Suprapubic skin (tissue), 4 donors: ENCODE measurements at regions not wholly inside any gene's neighbourhood (a gene's known extent, or its start where the extent isn't known, plus 50 kb on each side); places are given as distances from the start of the nearest gene placed in this dataset.

Experiments used
- DNase-seq, 2 donors: peaks; one replicate each; pipeline ENCODE4 v3.0.0-alpha.2; 2019; ENCODE audit warnings: low spot score in 2 of 2
- H3K27ac ChIP-seq: fragments of 200-600 bp; sonication (generic); one replicate; pipeline ENCODE4 v1.5.1; 2019
- H3K27me3 ChIP-seq: fragments of 200-600 bp; sonication (generic); one replicate; pipeline ENCODE4 v1.5.1; 2019
- H3K36me3 ChIP-seq: fragments of 200-600 bp; sonication (generic); one replicate; pipeline ENCODE4 v1.5.1; 2019
- H3K4me1 ChIP-seq: fragments of 200-600 bp; sonication (generic); one replicate; pipeline ENCODE4 v1.5.1; 2019
- H3K4me3 ChIP-seq: fragments of 200-600 bp; sonication (generic); one replicate; pipeline ENCODE4 v1.5.1; 2019; ENCODE audit warnings: mild to moderate bottlenecking
- H3K9me3 ChIP-seq: fragments of 200-600 bp; sonication (generic); one replicate; pipeline ENCODE4 v1.5.1; 2019
- EP300 ChIP-seq: sonication (generic); formaldehyde crosslinking; IDR thresholded peaks from one replicate; pipeline ENCODE4 v1.6.1; 2017; ENCODE audit warnings: antibody characterized with exemption
- POLR2A ChIP-seq, 2 donors: fragments of 450-650 bp; IDR thresholded peaks; one replicate each; pipeline ENCODE4 v1.6.1; 2017; ENCODE audit warnings: antibody characterized with exemption in 2 of 2, mild to moderate bottlenecking in 2 of 2, moderate library complexity in 2 of 2
- POLR2AphosphoS5 ChIP-seq, 3 donors: sonication (generic); formaldehyde crosslinking; IDR thresholded peaks; one replicate each; pipeline ENCODE4 v1.6.1; 2017; ENCODE audit warnings: antibody characterized with exemption in 3 of 3
- WGBS: methylation state at CpG from one replicate; pipeline ENCODE4 v1.1.5; 2018; 5-methylcytosine and 5-hydroxymethylcytosine counted together
- TF ChIP-seq, protein P1 (sequence below), 2 donors: fragments of 200-600 bp in 1 of 2; fragments of 450-650 bp in 1 of 2; sonication (generic) in 1 of 2; IDR thresholded peaks; one replicate each; pipeline ENCODE4 v1.5.1; 2016 to 2019; ENCODE audit warnings: antibody characterized with exemption in 2 of 2, mild to moderate bottlenecking in 1 of 2, moderate library complexity in 1 of 2

DNA sequence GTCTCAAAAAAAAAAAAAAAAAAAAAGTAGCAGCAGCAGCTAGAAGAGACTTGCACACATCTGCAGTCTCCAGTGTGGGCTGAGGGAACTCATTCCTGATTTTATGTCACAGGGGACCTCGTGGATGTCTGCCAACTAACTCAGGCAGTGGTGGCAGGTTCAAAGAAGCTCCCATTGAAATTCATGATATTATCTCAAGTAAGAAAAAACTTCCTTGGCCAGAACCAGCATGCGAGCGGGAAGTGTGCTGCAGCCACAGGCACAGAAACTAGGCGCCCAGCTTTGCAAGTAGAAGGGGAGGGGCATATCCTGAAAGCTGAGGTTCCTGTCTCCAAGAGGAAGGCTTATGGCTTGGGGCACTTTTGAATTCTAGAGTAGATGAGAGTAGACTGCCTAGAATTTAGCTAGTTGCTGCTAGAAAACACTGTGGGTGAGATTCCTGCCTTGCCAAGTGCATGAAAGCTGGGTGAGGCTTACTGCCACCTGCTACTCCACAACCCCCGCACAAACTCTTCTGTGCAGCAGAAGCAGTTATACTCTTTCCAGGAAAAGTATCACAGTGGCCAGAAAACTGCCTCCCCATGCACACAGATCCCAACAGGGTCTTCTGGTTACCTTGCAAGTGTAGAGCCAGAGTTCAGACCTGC is 603.8 kb upstream of the CA10 start:
- TF ChIP-seq POLR2A (IDR thresholded peaks at IDR 0.05) (no peak), POLR2AphosphoS5 (IDR thresholded peaks at IDR 0.05) (no peak), EP300 (no peak)
- TF ChIP-seq, protein P1, sequence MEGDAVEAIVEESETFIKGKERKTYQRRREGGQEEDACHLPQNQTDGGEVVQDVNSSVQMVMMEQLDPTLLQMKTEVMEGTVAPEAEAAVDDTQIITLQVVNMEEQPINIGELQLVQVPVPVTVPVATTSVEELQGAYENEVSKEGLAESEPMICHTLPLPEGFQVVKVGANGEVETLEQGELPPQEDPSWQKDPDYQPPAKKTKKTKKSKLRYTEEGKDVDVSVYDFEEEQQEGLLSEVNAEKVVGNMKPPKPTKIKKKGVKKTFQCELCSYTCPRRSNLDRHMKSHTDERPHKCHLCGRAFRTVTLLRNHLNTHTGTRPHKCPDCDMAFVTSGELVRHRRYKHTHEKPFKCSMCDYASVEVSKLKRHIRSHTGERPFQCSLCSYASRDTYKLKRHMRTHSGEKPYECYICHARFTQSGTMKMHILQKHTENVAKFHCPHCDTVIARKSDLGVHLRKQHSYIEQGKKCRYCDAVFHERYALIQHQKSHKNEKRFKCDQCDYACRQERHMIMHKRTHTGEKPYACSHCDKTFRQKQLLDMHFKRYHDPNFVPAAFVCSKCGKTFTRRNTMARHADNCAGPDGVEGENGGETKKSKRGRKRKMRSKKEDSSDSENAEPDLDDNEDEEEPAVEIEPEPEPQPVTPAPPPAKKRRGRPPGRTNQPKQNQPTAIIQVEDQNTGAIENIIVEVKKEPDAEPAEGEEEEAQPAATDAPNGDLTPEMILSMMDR (IDR thresholded peaks at IDR 0.05) = no peak
- H3K4me3 ChIP-seq = no peak overlapping the region
- no peaks in the 10 kb centered on the region for H3K27me3 ChIP-seq
- no peaks in the 10 kb centered on the region for H3K36me3 ChIP-seq
- no peaks in the 10 kb centered on the region for H3K9me3 ChIP-seq
- no peak overlapping the region for H3K27ac ChIP-seq
- 38% methylated on average over 5 of the region's 5 CpGs for WGBS
- DNase-seq = no peak
- H3K4me1 ChIP-seq = no peaks in the 10 kb centered on the region

DNA sequence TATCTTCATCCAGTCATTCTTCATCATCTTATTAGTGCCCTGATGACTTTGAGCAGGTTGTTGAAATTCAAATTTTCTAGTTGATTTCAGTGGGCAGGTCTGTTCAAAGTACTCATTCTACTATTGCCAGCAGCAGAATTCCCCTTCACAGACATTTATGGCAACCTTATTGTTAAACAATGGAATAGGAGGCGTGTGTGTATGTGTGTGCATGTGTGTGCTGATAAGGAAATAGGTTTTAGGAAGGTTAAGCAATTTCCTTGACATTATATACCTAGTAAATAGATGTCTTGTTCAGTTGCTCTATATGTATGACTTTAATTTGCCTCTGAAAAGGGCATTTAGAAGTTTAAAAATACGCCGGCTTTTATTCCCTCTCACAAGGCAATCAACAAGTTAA is 601.4 kb upstream of the CA10 start:
- H3K27ac ChIP-seq = no peak overlapping the region
- H3K4me1 ChIP-seq = no peaks in the 10 kb centered on the region
- TF ChIP-seq POLR2A (IDR thresholded peaks at IDR 0.05) (no peak), POLR2AphosphoS5 (IDR thresholded peaks at IDR 0.05) (no peak), EP300 (no peak)
- TF ChIP-seq, protein P1 (IDR thresholded peaks at IDR 0.05) = no peak
- H3K27me3 ChIP-seq = no peaks in the 10 kb centered on the region
- no peak for DNase-seq
- 77% methylated on average over 3 of the region's 3 CpGs for WGBS
- H3K4me3 ChIP-seq = no peak overlapping the region
- no peaks in the 10 kb centered on the region for H3K9me3 ChIP-seq
- H3K36me3 ChIP-seq = no peaks in the 10 kb centered on the region

DNA sequence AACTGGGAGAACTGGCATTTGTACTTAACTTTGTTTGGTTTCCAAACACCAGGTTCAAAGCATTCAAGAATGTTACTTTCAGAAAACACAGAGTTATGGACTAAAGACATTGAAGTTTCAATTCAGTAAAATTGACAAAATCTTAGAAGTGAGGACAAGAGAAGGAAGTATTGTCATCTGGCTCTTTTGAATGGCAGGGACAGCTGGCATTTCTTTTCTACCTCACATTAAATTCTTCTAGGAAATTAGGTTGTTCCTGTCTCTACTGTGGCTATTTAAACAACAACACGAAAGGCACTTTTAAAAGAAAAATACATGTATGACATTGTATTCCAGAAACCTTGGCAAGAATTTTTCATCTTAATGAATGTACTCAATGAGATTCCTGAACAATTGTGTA is 600.0 kb upstream of the CA10 start:
- TF ChIP-seq, protein P1 (IDR thresholded peaks at IDR 0.05) = no peak
- TF ChIP-seq POLR2AphosphoS5 (IDR thresholded peaks at IDR 0.05) = no peak
- no peak for TF ChIP-seq EP300
- H3K27me3 ChIP-seq = no peaks in the 10 kb centered on the region
- DNase-seq = no peak
- H3K4me3 ChIP-seq = no peak overlapping the region
- no peaks in the 10 kb centered on the region for H3K9me3 ChIP-seq
- H3K4me1 ChIP-seq = no peaks in the 10 kb centered on the region
- WGBS = 63% methylated on average over 1 of the region's 1 CpG
- no peak overlapping the region for H3K27ac ChIP-seq
- no peaks in the 10 kb centered on the region for H3K36me3 ChIP-seq

DNA sequence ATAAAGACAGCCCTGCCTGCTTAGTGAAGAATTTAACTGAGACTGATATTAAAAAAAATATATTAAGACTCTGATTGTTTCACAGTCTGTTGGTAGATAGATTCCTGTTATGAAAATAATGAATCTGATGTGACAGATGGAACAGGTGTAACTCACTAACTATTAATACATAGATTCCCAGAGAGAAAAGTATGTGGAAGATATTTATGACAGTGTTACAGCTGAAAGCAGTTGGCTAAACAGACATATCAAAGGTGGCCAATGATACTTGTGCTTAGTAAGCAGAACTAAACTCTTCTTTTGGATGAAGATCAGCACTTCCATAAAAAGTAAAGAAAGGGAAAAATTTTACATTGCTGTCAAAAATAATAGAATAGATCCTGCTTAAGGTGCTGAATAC is 598.2 kb upstream of the CA10 start:
- H3K4me3 ChIP-seq = no peak overlapping the region
- no peak for TF ChIP-seq POLR2AphosphoS5 (IDR thresholded peaks at IDR 0.05)
- TF ChIP-seq EP300 = no peak
- TF ChIP-seq, protein P1 (IDR thresholded peaks at IDR 0.05) = no peak
- TF ChIP-seq POLR2A (IDR thresholded peaks at IDR 0.05) = no peak
- no peak for DNase-seq
- no peaks in the 10 kb centered on the region for H3K4me1 ChIP-seq
- no peaks in the 10 kb centered on the region for H3K36me3 ChIP-seq
- no peak overlapping the region for H3K27ac ChIP-seq
- no peaks in the 10 kb centered on the region for H3K27me3 ChIP-seq
- H3K9me3 ChIP-seq = no peaks in the 10 kb centered on the region

DNA sequence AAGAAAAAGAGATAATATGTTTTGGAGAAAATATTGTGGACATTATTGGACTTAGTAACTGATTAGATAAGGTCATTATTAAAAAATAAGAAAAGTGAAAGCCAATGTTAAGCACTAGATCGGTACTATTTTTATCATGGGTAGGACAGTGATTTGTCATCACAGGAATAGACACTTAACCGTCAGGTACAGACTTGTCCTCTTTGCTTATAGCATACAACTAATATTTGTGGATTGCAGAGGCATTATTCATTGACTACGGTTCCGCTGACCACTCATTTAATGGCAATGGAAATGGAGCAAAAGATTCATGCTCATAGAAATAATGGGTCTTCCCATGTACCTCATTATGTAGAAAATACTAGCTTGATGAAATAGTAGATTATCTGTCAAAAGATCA is 596.3 kb upstream of the CA10 start:
- Histone ChIP-seq H3K4me3 (no peak overlapping the region), H3K9me3 (no peaks in the 10 kb centered on the region), H3K27me3 (no peaks in the 10 kb centered on the region), H3K4me1 (no peaks in the 10 kb centered on the region), H3K27ac (no peak overlapping the region), H3K36me3 (no peaks in the 10 kb centered on the region)
- TF ChIP-seq EP300 (no peak), POLR2AphosphoS5 (IDR thresholded peaks at IDR 0.05) (no peak), POLR2A (IDR thresholded peaks at IDR 0.05) (no peak)
- TF ChIP-seq, protein P1 (IDR thresholded peaks at IDR 0.05) = no peak
- 63% methylated on average over 4 of the region's 4 CpGs for WGBS
- DNase-seq = no peak
